Sigmoid colon (tissue), 4 donors: ENCODE measurements at regions not wholly inside any gene's neighbourhood (a gene's known extent, or its start where the extent isn't known, plus 50 kb on each side); places are given as distances from the start of the nearest gene placed in this dataset.

Source experiments
- CTCF ChIP-seq, 4 experiments: fragments of 450-650 bp in 3 of 4; fragments of 200-600 bp in 1 of 4; IDR thresholded peaks; one replicate each; pipeline ENCODE4 v1.5.1; 2016 to 2019; ENCODE audit warnings: antibody characterized with exemption in 4 of 4, mild to moderate bottlenecking in 3 of 4, moderate library complexity in 2 of 4
- EP300 ChIP-seq, 4 donors: sonication (generic); formaldehyde crosslinking; IDR thresholded peaks; one replicate each; pipeline ENCODE4 v1.6.1; 2017; ENCODE audit warnings: antibody characterized with exemption in 4 of 4
- POLR2A ChIP-seq, 2 donors: fragments of 450-650 bp; IDR thresholded peaks; one replicate each; pipeline ENCODE4 v1.6.1; 2016; ENCODE audit warnings: antibody characterized with exemption in 2 of 2, mild to moderate bottlenecking in 2 of 2, moderate library complexity in 2 of 2
- POLR2AphosphoS5 ChIP-seq, 4 donors: sonication (generic); formaldehyde crosslinking; IDR thresholded peaks; one replicate each; pipeline ENCODE4 v1.6.1; 2017; ENCODE audit warnings: antibody characterized with exemption in 4 of 4

GRCh38 chr1:57897581-57897980, 473.7 kb upstream of the DAB1 start:
- no peak for TF ChIP-seq POLR2A (IDR thresholded peaks at IDR 0.05)
- TF ChIP-seq CTCF (IDR thresholded peaks at IDR 0.05): no peak
- TF ChIP-seq EP300 (IDR thresholded peaks at IDR 0.05): no peak
- TF ChIP-seq POLR2AphosphoS5 (IDR thresholded peaks at IDR 0.05): no peak
